OCI-LY7 (cell line): ENCODE measurements at regions not wholly inside any gene's neighbourhood (a gene's known extent, or its start where the extent isn't known, plus 50 kb on each side); places are given as distances from the start of the nearest gene placed in this dataset.

ENCODE experiments used
- CTCF ChIP-seq: fragments of 200-600 bp; sonication (generic); conservative IDR thresholded peaks from 2 replicates; pipeline ENCODE4 v1.5.1; 2014; ENCODE audit warnings: mild to moderate bottlenecking, antibody characterized with exemption, low read length, moderate library complexity, mixed read lengths
- EZH2phosphoT487 ChIP-seq: fragments of 200-600 bp; sonication (generic); IDR thresholded peaks from 2 replicates; pipeline ENCODE4 v1.6.1; 2018; ENCODE audit warnings: low read depth, borderline replicate concordance, mild to moderate bottlenecking, mixed run types, antibody characterized with exemption, low read length, moderate library complexity, mixed read lengths

- TF ChIP-seq CTCF = no peak
- TF ChIP-seq EZH2phosphoT487 = no peak
Measured at GRCh38 chr10:121231079-121231478, 367.2 kb downstream of the FGFR2 start.
